ENCODE measurements at regions not wholly inside any gene's neighbourhood (a gene's known extent, or its start where the extent isn't known, plus 50 kb on each side); places are given as distances from the start of the nearest gene placed in this dataset.

GRCh38 chr13:22256111-22256639 is 585.3 kb downstream of the FGF9 start:
- TF ChIP-seq ZNF24 (tag by site-specific recombination; IDR thresholded peaks at IDR 0.05) (no peak), ZNF449 (tag by site-specific recombination; IDR thresholded peaks at IDR 0.05) (no peak), ZNF621 (tag by site-specific recombination; IDR thresholded peaks at IDR 0.05) (no peak), ZBTB49 (tag by site-specific recombination; IDR thresholded peaks at IDR 0.05; ENCODE audit: low read depth) (no peak)
